KOPT-K1 (cell line): ENCODE measurements at regions not wholly inside any gene's neighbourhood (a gene's known extent, or its start where the extent isn't known, plus 50 kb on each side); places are given as distances from the start of the nearest gene placed in this dataset.

Source experiments
- H3K27ac ChIP-seq: fragments of 200-600 bp; sonication (generic); 2 replicates; pipeline ENCODE4 v1.5.1; 2016; ENCODE audit warnings: antibody characterized with exemption, mild to moderate bottlenecking, low read depth, low read length; ENCODE audit not compliant: poor library complexity, severe bottlenecking
- H3K36me3 ChIP-seq: fragments of 200-600 bp; sonication (generic); 2 replicates; pipeline ENCODE4 v1.5.1; 2017; ENCODE audit warnings: antibody characterized with exemption, mild to moderate bottlenecking, low read length, moderate library complexity; ENCODE audit not compliant: insufficient read depth
- H3K9me3 ChIP-seq: fragments of 200-600 bp; sonication (generic); 2 replicates; pipeline ENCODE4 v1.5.1; 2017; ENCODE audit warnings: antibody characterized with exemption, low read length, mild to moderate bottlenecking; ENCODE audit not compliant: insufficient read depth, poor library complexity, severe bottlenecking

- no peak overlapping the region for H3K27ac ChIP-seq
- no peaks in the 10 kb centered on the region for H3K9me3 ChIP-seq
- no peaks in the 10 kb centered on the region for H3K36me3 ChIP-seq
These were observed 52.1 kb upstream of the DIPK1A start for GRCh38 chr1:93013145-93014065.

DNA sequence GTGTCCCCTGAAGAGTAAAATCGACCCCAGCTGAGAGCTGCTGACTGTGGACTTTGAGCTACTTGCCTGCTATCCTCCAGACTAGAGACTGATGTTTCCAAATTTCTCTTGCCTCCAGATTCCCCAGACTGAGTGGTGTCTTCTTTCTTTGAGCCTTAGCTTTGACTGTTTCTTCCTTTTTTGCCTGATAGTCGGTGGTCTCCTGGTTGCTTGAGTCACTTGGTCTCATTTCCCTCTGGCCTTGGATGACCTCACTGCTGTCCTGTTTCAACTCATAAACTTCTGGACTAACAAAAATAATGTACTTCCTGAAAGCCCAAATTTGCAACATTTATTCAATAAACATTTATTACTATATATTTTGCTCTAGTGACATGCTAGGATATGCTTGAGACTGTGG is 52.9 kb upstream of the DIPK1A start:
- Histone ChIP-seq H3K27ac (no peak overlapping the region), H3K9me3 (no peaks in the 10 kb centered on the region), H3K36me3 (no peaks in the 10 kb centered on the region)

DNA sequence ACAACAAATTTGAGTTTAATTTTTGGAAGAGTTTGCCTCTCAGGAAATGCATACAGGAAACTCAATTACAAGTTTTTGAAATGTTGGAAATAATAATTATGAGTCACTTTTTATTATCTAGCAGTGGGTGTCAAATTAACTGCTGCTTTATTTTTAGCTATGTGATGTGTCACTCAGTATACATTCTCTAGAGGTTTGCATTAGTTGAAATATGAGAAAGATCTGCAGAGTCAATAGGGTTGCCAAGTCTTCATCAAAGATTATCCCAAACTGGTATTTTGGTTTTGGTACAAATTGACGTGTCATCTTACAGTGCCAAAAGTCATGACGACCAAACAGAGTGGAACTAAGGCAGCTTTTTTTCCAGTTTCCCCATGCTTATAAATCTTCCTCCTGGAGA is 54.3 kb upstream of the DIPK1A start:
- Histone ChIP-seq H3K9me3 (no peaks in the 10 kb centered on the region), H3K27ac (no peak overlapping the region), H3K36me3 (no peaks in the 10 kb centered on the region)

DNA sequence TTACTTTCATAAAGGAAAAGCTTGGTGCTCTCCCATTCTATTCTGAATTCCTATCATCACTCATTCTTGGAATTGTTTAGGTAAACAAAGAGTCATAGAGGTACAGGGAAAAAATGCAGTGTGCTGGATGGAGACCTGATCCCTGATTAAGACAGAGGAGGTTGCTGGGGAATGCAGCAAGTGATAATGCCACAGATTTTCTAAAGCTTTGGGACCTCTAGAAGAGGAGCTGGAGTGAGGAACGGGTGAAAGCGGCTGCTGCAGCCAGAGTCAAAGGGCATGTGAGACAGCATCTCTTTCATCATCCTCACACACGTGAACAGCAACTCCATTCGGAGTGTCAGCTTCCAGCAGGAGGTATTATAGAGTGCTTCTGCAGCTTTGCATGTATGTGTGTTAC is 54.9 kb upstream of the DIPK1A start:
- Histone ChIP-seq H3K27ac (no peak overlapping the region), H3K36me3 (no peaks in the 10 kb centered on the region), H3K9me3 (no peaks in the 10 kb centered on the region)

- no peaks in the 10 kb centered on the region for H3K9me3 ChIP-seq
- no peaks in the 10 kb centered on the region for H3K36me3 ChIP-seq
- no peak overlapping the region for H3K27ac ChIP-seq
These were observed 57.4 kb upstream of the MTF2 start for GRCh38 chr1:93021539-93022134.

DNA sequence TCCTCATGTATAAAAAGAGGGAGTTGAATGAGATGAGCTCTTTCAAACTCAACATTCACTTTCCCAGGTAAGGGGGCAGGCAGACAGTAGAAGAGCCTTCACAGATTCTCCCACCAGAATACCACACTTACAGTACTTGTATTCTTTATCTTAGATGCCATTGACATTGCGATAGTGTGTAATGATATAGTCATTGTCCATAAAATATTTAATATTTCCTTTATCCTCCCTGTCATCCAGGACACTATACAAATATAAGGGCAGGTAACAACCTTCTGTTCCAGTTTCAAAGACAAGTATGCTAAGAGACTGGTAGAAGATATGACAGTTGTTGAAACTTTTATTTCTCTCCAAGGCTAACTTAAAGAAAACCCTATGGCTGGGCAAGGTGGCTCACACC is 56.5 kb upstream of the MTF2 start:
- Histone ChIP-seq H3K9me3 (no peaks in the 10 kb centered on the region), H3K36me3 (no peaks in the 10 kb centered on the region), H3K27ac (no peak overlapping the region)

- no peaks in the 10 kb centered on the region for H3K9me3 ChIP-seq
- no peak overlapping the region for H3K27ac ChIP-seq
- no peaks in the 10 kb centered on the region for H3K36me3 ChIP-seq
These were observed 55.8 kb upstream of the MTF2 start for GRCh38 chr1:93023281-93023680.

GRCh38 chr1:93025572-93025971 is 53.5 kb upstream of the MTF2 start:
- no peak overlapping the region for H3K27ac ChIP-seq
- no peaks in the 10 kb centered on the region for H3K36me3 ChIP-seq
- no peaks in the 10 kb centered on the region for H3K9me3 ChIP-seq

DNA sequence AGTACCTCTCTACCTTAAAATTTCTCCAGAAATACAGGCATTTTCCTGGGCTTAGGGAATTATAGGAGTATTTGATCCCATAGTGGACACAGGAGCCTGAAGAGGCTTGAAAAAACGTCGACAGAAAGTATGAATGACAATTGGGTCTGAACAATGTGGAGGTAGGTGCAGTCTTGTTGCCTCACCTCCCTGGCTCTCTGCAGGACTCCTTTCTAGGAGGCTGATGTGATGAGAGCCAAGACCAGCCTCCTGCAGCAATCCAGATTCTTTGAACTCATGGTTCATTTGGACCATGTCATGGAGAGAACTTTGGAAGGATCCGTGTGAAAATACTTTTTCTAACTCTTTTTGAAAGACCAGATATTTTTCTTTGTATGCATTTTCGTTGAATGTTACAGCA is 50.5 kb upstream of the MTF2 start:
- H3K9me3 ChIP-seq: no peaks in the 10 kb centered on the region
- peak overlapping the region; percentile 12 for H3K27ac ChIP-seq

More for the DNA sequence above, 50.5 kb upstream of the MTF2 start:
- no peaks in the 10 kb centered on the region for H3K36me3 ChIP-seq
